ENCODE measurements at regions not wholly inside any gene's neighbourhood (a gene's known extent, or its start where the extent isn't known, plus 50 kb on each side); places are given as distances from the start of the nearest gene placed in this dataset.
"Not testable (repeated sequence)": the region's sequence is repeated elsewhere in the genome, so short reads cannot be mapped to it uniquely, and the experiment has no call there.

GRCh38 chr9:91512235-91512634 lies 88.6 kb upstream of the NFIL3 start:
- not testable (repeated sequence) for DNase-seq

GRCh38 chr9:91503673-91504081 lies 80.0 kb upstream of the NFIL3 start:
- no peak for DNase-seq

- DNase-seq = no peak
Observed at GRCh38 chr9:91502913-91503672, 79.5 kb upstream of the NFIL3 start.

- DNase-seq = no peak
Observed at GRCh38 chr9:91502475-91502874, 78.8 kb upstream of the NFIL3 start.

GRCh38 chr9:91500509-91501014 lies 76.9 kb upstream of the NFIL3 start:
- DNase-seq = no peak

GRCh38 chr9:91496351-91496750 lies 72.7 kb upstream of the NFIL3 start:
- no peak for DNase-seq

GRCh38 chr9:91495450-91495849 lies 71.8 kb upstream of the NFIL3 start:
- DNase-seq = peak; percentile 41

- DNase-seq = no peak
Observed at GRCh38 chr9:91494751-91495150, 71.1 kb upstream of the NFIL3 start.

GRCh38 chr9:91492237-91492636 lies 68.6 kb upstream of the NFIL3 start:
- DNase-seq = no peak

GRCh38 chr9:91491624-91492023 lies 68.0 kb upstream of the NFIL3 start:
- DNase-seq = no peak

GRCh38 chr9:91489361-91489899 lies 65.8 kb upstream of the NFIL3 start:
- no peak for DNase-seq

- DNase-seq = no peak
Observed at GRCh38 chr9:91488341-91488740, 64.7 kb upstream of the NFIL3 start.

GRCh38 chr9:91486699-91487497 lies 63.3 kb upstream of the NFIL3 start:
- no peak for DNase-seq

GRCh38 chr9:91485006-91485405 lies 61.4 kb upstream of the NFIL3 start:
- DNase-seq = no peak

GRCh38 chr9:91483835-91484234 lies 60.2 kb upstream of the NFIL3 start:
- no peak for DNase-seq

- DNase-seq = no peak
Observed at GRCh38 chr9:91483189-91483691, 59.6 kb upstream of the NFIL3 start.

- no peak for DNase-seq
Observed at GRCh38 chr9:91481972-91482371, 58.3 kb upstream of the NFIL3 start.

GRCh38 chr9:91477106-91477505 lies 53.5 kb upstream of the NFIL3 start:
- no peak for DNase-seq

GRCh38 chr9:91474656-91475055 lies 51.0 kb upstream of the NFIL3 start:
- no peak for DNase-seq
